Caco-2 (cell line): ENCODE measurements at regions not wholly inside any gene's neighbourhood (a gene's known extent, or its start where the extent isn't known, plus 50 kb on each side); places are given as distances from the start of the nearest gene placed in this dataset.

ENCODE experiments used
- BruUV-seq: library from RNA; stranded (reverse); fragments of 400-500 nt; replicated peaks from 2 replicates; lab custom pipeline; 2021; lab: Mats Ljungman, UMichigan
- CTCF ChIA-PET: fragments of 300-600 bp; sonication (Branson Sonifier 250); formaldehyde crosslinking; loops from one replicate; lab custom pipeline; 2022; ENCODE audit warnings: antibody characterized with exemption; lab: Charles Lee
- POLR2A ChIA-PET: fragments of 300-600 bp; sonication (Branson Sonifier 250); formaldehyde crosslinking; loops from one replicate; lab custom pipeline; 2022; ENCODE audit warnings: antibody characterized with exemption; lab: Charles Lee
- DNase-seq, 2 experiments: peaks; one replicate each; pipeline versions ENCODE4 v3.0.0 to v3.0.0-alpha.2; 2020 to 2022
- H3K27me3 ChIP-seq: replicated peaks from 2 replicates; pipeline ENCODE4 v1.6.0; 2011; ENCODE audit warnings: low read length; ENCODE audit not compliant: control insufficient read depth, insufficient read depth
- H3K36me3 ChIP-seq: 2 replicates; pipeline ENCODE4 v1.5.1; 2011; ENCODE audit warnings: low read length; ENCODE audit not compliant: control insufficient read depth, insufficient read depth
- H3K4me1 ChIP-seq: fragments of 250-450 bp; sonication (Bioruptor Pico); 2 replicates; pipeline ENCODE4 v1.5.1; 2020; ENCODE audit warnings: mild to moderate bottlenecking
- H3K4me3 ChIP-seq: 2 replicates; pipeline ENCODE4 v1.5.1; 2011; ENCODE audit warnings: low read depth, mild to moderate bottlenecking, control low read depth, low read length
- H3K9me3 ChIP-seq: fragments of 250-450 bp; sonication (Bioruptor Pico); 2 replicates; pipeline ENCODE4 v1.5.1; 2020; ENCODE audit warnings: mild to moderate bottlenecking, moderate library complexity
- H3K27ac Mint-ChIP-seq: one replicate; pipeline ENCODE4 v1.8.0; 2022; ENCODE audit warnings: mixed read lengths; ENCODE audit not compliant: unreplicated experiment
- H3K27me3 Mint-ChIP-seq: one replicate; pipeline ENCODE4 v1.8.0; 2022; ENCODE audit warnings: mixed read lengths; ENCODE audit not compliant: insufficient read depth, unreplicated experiment
- H3K36me3 Mint-ChIP-seq: one replicate; pipeline ENCODE4 v1.8.0; 2022; ENCODE audit warnings: mild to moderate bottlenecking, mixed read lengths; ENCODE audit not compliant: insufficient read depth, unreplicated experiment
- H3K4me1 Mint-ChIP-seq: one replicate; pipeline ENCODE4 v1.8.0; 2022; ENCODE audit warnings: low read depth, mixed read lengths; ENCODE audit not compliant: unreplicated experiment
- H3K4me3 Mint-ChIP-seq: one replicate; pipeline ENCODE4 v1.8.0; 2022; ENCODE audit warnings: mild to moderate bottlenecking, moderate library complexity, mixed read lengths; ENCODE audit not compliant: unreplicated experiment
- H3K9me3 Mint-ChIP-seq: one replicate; pipeline ENCODE4 v1.8.0; 2022; ENCODE audit warnings: mixed read lengths; ENCODE audit not compliant: unreplicated experiment
- CTCF ChIP-seq, 2 experiments: fragments of 200-600 bp in 1 of 2; IDR thresholded peaks; 1 replicate in 1 of 2; 2 replicates in 1 of 2; pipeline versions ENCODE4 v1.5.1 to v1.8.0; 2011 to 2022; ENCODE audit warnings: antibody characterized with exemption in 1 of 2, control low read depth in 1 of 2, inconsistent platforms in 1 of 2, low read depth in 1 of 2, low read length in 1 of 2, mild to moderate bottlenecking in 1 of 2, moderate library complexity in 1 of 2; ENCODE audit not compliant: insufficient read depth in 1 of 2, severe bottlenecking in 1 of 2, unreplicated experiment in 1 of 2
- intact Hi-C: fragments of 100-400 bp; cut with micrococcal nuclease; formaldehyde crosslinking; loops from one replicate; pipeline ENCODE4 v1.10.0; 2022; ENCODE audit not compliant: unreplicated experiment

GRCh38 chr16:17654571-17654970, 183.8 kb upstream of the XYLT1 start:
- no peak for DNase-seq
- intact Hi-C loops, result no loop called here
- BruUV-seq, result no TSS peak
- CTCF ChIA-PET, result no interaction called here
- Histone ChIP-seq H3K9me3 (no peaks in the 10 kb centered on the region), H3K36me3 (no peaks in the 10 kb centered on the region), H3K4me1 (no peaks in the 10 kb centered on the region), H3K27me3 (no peaks in the 10 kb centered on the region), H3K4me3 (no peak overlapping the region)
- H3K9me3 Mint-ChIP-seq, result no peaks in the 10 kb centered on the region
- H3K36me3 Mint-ChIP-seq, result no peaks in the 10 kb centered on the region
- no peak overlapping the region for H3K27ac Mint-ChIP-seq
- H3K27me3 Mint-ChIP-seq, result peaks cover 26% of the 10 kb centered on the region
- POLR2A ChIA-PET, result no interaction called here
- H3K4me3 Mint-ChIP-seq, result no peak overlapping the region
- no peaks in the 10 kb centered on the region for H3K4me1 Mint-ChIP-seq
- TF ChIP-seq CTCF (IDR thresholded peaks at IDR 0.05; ENCODE audit: insufficient read depth in 1 of 2, low read depth in 1 of 2, low read length in 1 of 2, severe bottlenecking in 1 of 2, unreplicated experiment in 1 of 2), result no peak

- DNase-seq, result no peak
- Mint-ChIP-seq H3K4me3 (no peak overlapping the region), H3K36me3 (no peaks in the 10 kb centered on the region), H3K27ac (no peak overlapping the region), H3K9me3 (no peaks in the 10 kb centered on the region), H3K27me3 (peaks cover 26% of the 10 kb centered on the region), H3K4me1 (no peaks in the 10 kb centered on the region)
- intact Hi-C loops, result no loop called here
- CTCF ChIA-PET, result no interaction called here
- no peak for TF ChIP-seq CTCF (IDR thresholded peaks at IDR 0.05; ENCODE audit: insufficient read depth in 1 of 2, low read depth in 1 of 2, low read length in 1 of 2, severe bottlenecking in 1 of 2, unreplicated experiment in 1 of 2)
- POLR2A ChIA-PET, result no interaction called here
- no peaks in the 10 kb centered on the region for H3K4me1 ChIP-seq
- H3K27me3 ChIP-seq, result no peaks in the 10 kb centered on the region
- H3K4me3 ChIP-seq, result no peak overlapping the region
- H3K9me3 ChIP-seq, result no peaks in the 10 kb centered on the region
- no TSS peak for BruUV-seq
- no peaks in the 10 kb centered on the region for H3K36me3 ChIP-seq
These were observed 183.4 kb upstream of the XYLT1 start for GRCh38 chr16:17654142-17654541.

GRCh38 chr16:17647879-17648872, 177.4 kb upstream of the XYLT1 start:
- no peak for TF ChIP-seq CTCF (IDR thresholded peaks at IDR 0.05; ENCODE audit: insufficient read depth in 1 of 2, low read depth in 1 of 2, low read length in 1 of 2, severe bottlenecking in 1 of 2, unreplicated experiment in 1 of 2)
- CTCF ChIA-PET, result interaction anchor here (1.2 kb wide), 1 partner anchor 69 kb away, joined by 3 read pairs; no protein-coding TSS in a partner anchor
- H3K27ac Mint-ChIP-seq, result no peak overlapping the region
- intact Hi-C loops, result no loop called here
- Histone ChIP-seq H3K36me3 (no peaks in the 10 kb centered on the region), H3K4me3 (no peak overlapping the region), H3K27me3 (no peaks in the 10 kb centered on the region), H3K9me3 (no peaks in the 10 kb centered on the region), H3K4me1 (no peaks in the 10 kb centered on the region)
- no peak overlapping the region for H3K4me3 Mint-ChIP-seq
- H3K36me3 Mint-ChIP-seq, result no peaks in the 10 kb centered on the region
- peaks cover 20% of the 10 kb centered on the region for H3K27me3 Mint-ChIP-seq
- H3K4me1 Mint-ChIP-seq, result no peaks in the 10 kb centered on the region
- no peaks in the 10 kb centered on the region for H3K9me3 Mint-ChIP-seq
- no TSS peak for BruUV-seq
- DNase-seq, result no peak
- POLR2A ChIA-PET, result no interaction called here
